HepG2 (cell line): ENCODE measurements at regions not wholly inside any gene's neighbourhood (a gene's known extent, or its start where the extent isn't known, plus 50 kb on each side); places are given as distances from the start of the nearest gene placed in this dataset.

Experiments used
- ATAC-seq: fragments of 200-7000 bp; cut with Tn5 transposase; 3 replicates; pipeline ENCODE4 v1.9.1; 2020; ENCODE audit warnings: mild to moderate bottlenecking, moderate library complexity
- BruUV-seq: library from RNA; stranded (reverse); fragments of 400-500 nt; replicated peaks from 2 replicates; lab custom pipeline; 2021; lab: Mats Ljungman, UMichigan
- CTCF ChIA-PET: fragments of 300-600 bp; formaldehyde crosslinking; extraction: SDS; loops from one replicate; lab custom pipeline; 2021; ENCODE audit warnings: low total read pairs, inconsistent platforms, low intra/inter-chr PET ratio; lab: Yijun Ruan, JAX
- POLR2A ChIA-PET: fragments of 350-600 bp; sonication (Branson Sonifier 250); formaldehyde crosslinking; loops from one replicate; lab custom pipeline; 2020; ENCODE audit warnings: antibody characterized with exemption, inconsistent platforms; lab: Yijun Ruan, JAX
- DNase-seq: peaks from one replicate; pipeline ENCODE4 v3.0.0-alpha.2; 2015; ENCODE audit warnings: low spot score
- FAIRE-seq: peaks from 3 replicates; lab custom pipeline; 2011; peaks lifted over from hg19 to GRCh38; lab: Jason Lieb, UNC
- H2AFZ ChIP-seq: one replicate; pipeline ENCODE4 v1.6.1; 2011; ENCODE audit warnings: low read length, inconsistent platforms
- H3K27ac ChIP-seq: fragments of 300-600 bp; 3 replicates; pipeline ENCODE4 v1.8.0; 2011; ENCODE audit warnings: mixed run types, mild to moderate bottlenecking, mixed read lengths, low read length, inconsistent platforms; ENCODE audit not compliant: insufficient read depth; ENCODE audit errors: extremely low read length
- H3K27me3 ChIP-seq, 2 experiments: fragments of 200-600 bp in 1 of 2; 2 replicates in 1 of 2; 3 replicates in 1 of 2; pipeline versions ENCODE4 v1.6.0 to v1.8.0; 2011; ENCODE audit warnings: low read length in 2 of 2, mild to moderate bottlenecking in 2 of 2, moderate library complexity in 2 of 2, inconsistent platforms in 1 of 2; ENCODE audit not compliant: insufficient read depth in 2 of 2, control insufficient read depth in 1 of 2
- H3K36me3 ChIP-seq, 2 experiments: fragments of 200-600 bp in 1 of 2; replicated peaks in 1 of 2; 2 replicates in 1 of 2; 3 replicates in 1 of 2; pipeline versions ENCODE4 v1.5.1 to v1.8.0; 2011; ENCODE audit warnings: low read length in 2 of 2, inconsistent platforms in 1 of 2; ENCODE audit not compliant: insufficient read depth in 2 of 2, control insufficient read depth in 1 of 2
- H3K4me1 ChIP-seq: 2 replicates; pipeline ENCODE4 v1.5.1; 2012; ENCODE audit warnings: low read length, inconsistent platforms; ENCODE audit not compliant: insufficient read depth
- H3K4me2 ChIP-seq: 2 replicates; pipeline ENCODE4 v1.6.0; 2011; ENCODE audit warnings: low read depth, low read length, inconsistent platforms
- H3K4me3 ChIP-seq, 3 experiments: fragments of 200-600 bp in 1 of 3; sonication (generic), shearing (Covaris generic) in 1 of 3; replicated peaks in 1 of 3; 2 replicates each; pipeline ENCODE4 v1.5.1; 2011 to 2016; ENCODE audit warnings: low read length in 3 of 3, inconsistent platforms in 2 of 3, low read depth in 2 of 3, mild to moderate bottlenecking in 2 of 3, control low read depth in 1 of 3, mixed read lengths in 1 of 3; ENCODE audit not compliant: insufficient read depth in 1 of 3
- H3K79me2 ChIP-seq: one replicate; pipeline ENCODE4 v1.6.1; 2011; ENCODE audit warnings: low read length, inconsistent platforms; ENCODE audit not compliant: insufficient read depth
- H3K9ac ChIP-seq: 2 replicates; pipeline ENCODE4 v1.6.0; 2011; ENCODE audit warnings: mild to moderate bottlenecking, low read depth, low read length, inconsistent platforms; ENCODE audit not compliant: insufficient read depth
- H3K9me3 ChIP-seq: 2 replicates; pipeline ENCODE4 v1.5.1; 2012; ENCODE audit warnings: mild to moderate bottlenecking, low read length
- H4K20me1 ChIP-seq: 2 replicates; pipeline ENCODE4 v1.6.0; 2011; ENCODE audit warnings: inconsistent platforms, mild to moderate bottlenecking, low read length, moderate library complexity; ENCODE audit not compliant: insufficient read depth
- AGO1 ChIP-seq: fragments of 200-400 bp; formaldehyde crosslinking; IDR thresholded peaks from 2 replicates; pipeline ENCODE4 v1.6.1; 2017; ENCODE audit warnings: mild to moderate bottlenecking, low read depth, low read length, moderate library complexity; ENCODE audit not compliant: poor library complexity, severe bottlenecking
- MYC ChIP-seq: sonication (generic); formaldehyde crosslinking; IDR thresholded peaks from 2 replicates; pipeline ENCODE4 v1.9.0; 2021; ENCODE audit warnings: missing genetic modification reagents, borderline replicate concordance
- PITX1 ChIP-seq: sonication (generic); formaldehyde crosslinking; IDR thresholded peaks from 2 replicates; pipeline ENCODE4 v1.5.1; 2020; ENCODE audit warnings: mild to moderate bottlenecking, missing genetic modification reagents
- TAF1 ChIP-seq: sonication (generic); formaldehyde crosslinking; IDR thresholded peaks from 2 replicates; pipeline ENCODE4 v1.4.0; 2020; ENCODE audit warnings: missing genetic modification reagents
- ZBTB3 ChIP-seq: sonication (generic); formaldehyde crosslinking; IDR thresholded peaks from 2 replicates; pipeline ENCODE4 v1.4.0; 2020; ENCODE audit warnings: low read depth, mild to moderate bottlenecking, moderate library complexity, missing genetic modification reagents, borderline replicate concordance
- ZFP1 ChIP-seq: IDR thresholded peaks from 2 replicates; pipeline ENCODE4 v1.6.1; 2016
- ZNF337 ChIP-seq: sonication (generic); formaldehyde crosslinking; IDR thresholded peaks from 2 replicates; pipeline ENCODE4 v1.5.1; 2020; ENCODE audit warnings: missing genetic modification reagents, low read depth, mild to moderate bottlenecking, borderline replicate concordance
- ZNF547 ChIP-seq: sonication (generic); formaldehyde crosslinking; IDR thresholded peaks from 2 replicates; pipeline ENCODE4 v1.5.1; 2020; ENCODE audit warnings: mild to moderate bottlenecking, missing genetic modification reagents
- ZNF549 ChIP-seq: sonication (generic); formaldehyde crosslinking; IDR thresholded peaks from 2 replicates; pipeline ENCODE4 v1.5.0; 2020; ENCODE audit warnings: missing genetic modification reagents
- ZNF556 ChIP-seq: sonication (generic); formaldehyde crosslinking; IDR thresholded peaks from 2 replicates; pipeline ENCODE4 v1.4.0; 2020; ENCODE audit warnings: mild to moderate bottlenecking, missing genetic modification reagents, borderline replicate concordance
- ZNF562 ChIP-seq: sonication (generic); formaldehyde crosslinking; IDR thresholded peaks from 2 replicates; pipeline ENCODE4 v1.8.0; 2022; ENCODE audit warnings: missing genetic modification reagents, borderline replicate concordance
- ZNF598 ChIP-seq: sonication (generic); formaldehyde crosslinking; IDR thresholded peaks from 2 replicates; pipeline ENCODE4 v1.5.1; 2020; ENCODE audit warnings: mild to moderate bottlenecking, missing genetic modification reagents, borderline replicate concordance
- ZNF747 ChIP-seq: sonication (generic); formaldehyde crosslinking; IDR thresholded peaks from 2 replicates; pipeline ENCODE4 v1.8.1; 2023; ENCODE audit warnings: missing genetic modification reagents, mild to moderate bottlenecking, borderline replicate concordance
- WGBS: methylation state at CpG from one replicate; pipeline ENCODE4 v1.1.6; 2017; ENCODE audit warnings: low lambda C conversion rate; 5-methylcytosine and 5-hydroxymethylcytosine counted together
- in situ Hi-C: cut with HindIII; loops from 2 replicates; pipeline ENCODE4 v1.10.0; 2017; ENCODE audit warnings: low pct_unique_long_range_greater_than_20kb; ENCODE audit not compliant: extremely low pct_ligation_motif_present
- intact Hi-C: fragments of 100-400 bp; cut with micrococcal nuclease; formaldehyde crosslinking; loops from one replicate; pipeline ENCODE4 v1.10.0; 2022; ENCODE audit not compliant: unreplicated experiment
- TF ChIP-seq, protein P1 (sequence below): IDR thresholded peaks from 2 replicates; pipeline ENCODE4 v1.6.1; 2016; ENCODE audit warnings: low read depth, control low read depth
- TF ChIP-seq, protein P2 (sequence below): sonication (generic); formaldehyde crosslinking; IDR thresholded peaks from 2 replicates; pipeline ENCODE4 v1.5.1; 2020; ENCODE audit warnings: mild to moderate bottlenecking, missing genetic modification reagents, borderline replicate concordance
- TF ChIP-seq, protein P3 (sequence below): sonication (generic); formaldehyde crosslinking; IDR thresholded peaks from 2 replicates; pipeline ENCODE4 v1.9.0; 2021; ENCODE audit warnings: missing genetic modification reagents, borderline replicate concordance

DNA sequence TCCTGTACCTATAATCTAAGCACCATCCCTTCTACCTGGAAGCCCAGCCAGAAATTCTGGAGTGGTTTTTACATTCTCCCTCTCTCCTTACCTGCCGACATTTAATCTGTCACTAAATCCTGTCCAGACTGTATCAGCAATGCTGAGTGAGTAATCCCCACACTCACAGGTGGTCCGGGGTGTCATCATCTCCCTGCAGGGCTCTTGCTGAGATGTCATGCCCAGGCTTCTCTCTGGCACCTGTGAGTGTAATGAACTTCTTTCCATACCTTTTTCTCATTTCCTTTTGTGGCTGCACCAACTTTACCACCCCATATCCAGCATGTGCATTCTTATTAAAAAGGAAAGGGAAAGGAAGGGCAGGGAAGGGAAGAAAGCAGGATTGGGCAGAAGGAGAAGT, 355.2 kb downstream of the CCSER2 start:
- ChIA-PET CTCF (no interaction called here), POLR2A (no interaction called here)
- intact Hi-C loops: no loop called here
- Histone ChIP-seq H3K4me1 (no peaks in the 10 kb centered on the region), H3K4me3 (no peak overlapping the region), H3K27ac (no peak overlapping the region), H4K20me1 (no peaks in the 10 kb centered on the region), H3K9ac (no peak overlapping the region), H3K36me3 (no peaks in the 10 kb centered on the region), H2AFZ (no peak overlapping the region), H3K79me2 (no peaks in the 10 kb centered on the region), H3K27me3 (no peaks in the 10 kb centered on the region; a peak in 1 of 5 replicates), H3K9me3 (no peaks in the 10 kb centered on the region), H3K4me2 (no peak overlapping the region)
- WGBS: 0% methylated on average over 2 of the region's 2 CpGs
- ATAC-seq (no peak), DNase-seq (no peak), FAIRE-seq (no peak)
- in situ Hi-C loops: no loop called here
- BruUV-seq: no TSS peak
- TF ChIP-seq ZFP1 (CRISPR knock-in tag): no peak
- no peak for TF ChIP-seq ZNF598 (CRISPR knock-in tag)
- TF ChIP-seq TAF1 (CRISPR knock-in tag): no peak
- TF ChIP-seq, protein P1, sequence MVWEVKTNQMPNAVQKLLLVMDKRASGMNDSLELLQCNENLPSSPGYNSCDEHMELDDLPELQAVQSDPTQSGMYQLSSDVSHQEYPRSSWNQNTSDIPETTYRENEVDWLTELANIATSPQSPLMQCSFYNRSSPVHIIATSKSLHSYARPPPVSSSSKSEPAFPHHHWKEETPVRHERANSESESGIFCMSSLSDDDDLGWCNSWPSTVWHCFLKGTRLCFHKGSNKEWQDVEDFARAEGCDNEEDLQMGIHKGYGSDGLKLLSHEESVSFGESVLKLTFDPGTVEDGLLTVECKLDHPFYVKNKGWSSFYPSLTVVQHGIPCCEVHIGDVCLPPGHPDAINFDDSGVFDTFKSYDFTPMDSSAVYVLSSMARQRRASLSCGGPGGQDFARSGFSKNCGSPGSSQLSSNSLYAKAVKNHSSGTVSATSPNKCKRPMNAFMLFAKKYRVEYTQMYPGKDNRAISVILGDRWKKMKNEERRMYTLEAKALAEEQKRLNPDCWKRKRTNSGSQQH (CRISPR knock-in tag): no peak
- TF ChIP-seq AGO1: no peak
- TF ChIP-seq ZBTB3 (CRISPR knock-in tag): no peak
- TF ChIP-seq ZNF547 (CRISPR knock-in tag): no peak
- TF ChIP-seq ZNF549 (CRISPR knock-in tag): no peak
- TF ChIP-seq, protein P2, sequence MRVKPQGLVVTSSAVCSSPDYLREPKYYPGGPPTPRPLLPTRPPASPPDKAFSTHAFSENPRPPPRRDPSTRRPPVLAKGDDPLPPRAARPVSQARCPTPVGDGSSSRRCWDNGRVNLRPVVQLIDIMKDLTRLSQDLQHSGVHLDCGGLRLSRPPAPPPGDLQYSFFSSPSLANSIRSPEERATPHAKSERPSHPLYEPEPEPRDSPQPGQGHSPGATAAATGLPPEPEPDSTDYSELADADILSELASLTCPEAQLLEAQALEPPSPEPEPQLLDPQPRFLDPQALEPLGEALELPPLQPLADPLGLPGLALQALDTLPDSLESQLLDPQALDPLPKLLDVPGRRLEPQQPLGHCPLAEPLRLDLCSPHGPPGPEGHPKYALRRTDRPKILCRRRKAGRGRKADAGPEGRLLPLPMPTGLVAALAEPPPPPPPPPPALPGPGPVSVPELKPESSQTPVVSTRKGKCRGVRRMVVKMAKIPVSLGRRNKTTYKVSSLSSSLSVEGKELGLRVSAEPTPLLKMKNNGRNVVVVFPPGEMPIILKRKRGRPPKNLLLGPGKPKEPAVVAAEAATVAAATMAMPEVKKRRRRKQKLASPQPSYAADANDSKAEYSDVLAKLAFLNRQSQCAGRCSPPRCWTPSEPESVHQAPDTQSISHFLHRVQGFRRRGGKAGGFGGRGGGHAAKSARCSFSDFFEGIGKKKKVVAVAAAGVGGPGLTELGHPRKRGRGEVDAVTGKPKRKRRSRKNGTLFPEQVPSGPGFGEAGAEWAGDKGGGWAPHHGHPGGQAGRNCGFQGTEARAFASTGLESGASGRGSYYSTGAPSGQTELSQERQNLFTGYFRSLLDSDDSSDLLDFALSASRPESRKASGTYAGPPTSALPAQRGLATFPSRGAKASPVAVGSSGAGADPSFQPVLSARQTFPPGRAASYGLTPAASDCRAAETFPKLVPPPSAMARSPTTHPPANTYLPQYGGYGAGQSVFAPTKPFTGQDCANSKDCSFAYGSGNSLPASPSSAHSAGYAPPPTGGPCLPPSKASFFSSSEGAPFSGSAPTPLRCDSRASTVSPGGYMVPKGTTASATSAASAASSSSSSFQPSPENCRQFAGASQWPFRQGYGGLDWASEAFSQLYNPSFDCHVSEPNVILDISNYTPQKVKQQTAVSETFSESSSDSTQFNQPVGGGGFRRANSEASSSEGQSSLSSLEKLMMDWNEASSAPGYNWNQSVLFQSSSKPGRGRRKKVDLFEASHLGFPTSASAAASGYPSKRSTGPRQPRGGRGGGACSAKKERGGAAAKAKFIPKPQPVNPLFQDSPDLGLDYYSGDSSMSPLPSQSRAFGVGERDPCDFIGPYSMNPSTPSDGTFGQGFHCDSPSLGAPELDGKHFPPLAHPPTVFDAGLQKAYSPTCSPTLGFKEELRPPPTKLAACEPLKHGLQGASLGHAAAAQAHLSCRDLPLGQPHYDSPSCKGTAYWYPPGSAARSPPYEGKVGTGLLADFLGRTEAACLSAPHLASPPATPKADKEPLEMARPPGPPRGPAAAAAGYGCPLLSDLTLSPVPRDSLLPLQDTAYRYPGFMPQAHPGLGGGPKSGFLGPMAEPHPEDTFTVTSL (CRISPR knock-in tag): no peak
- TF ChIP-seq ZNF337 (CRISPR knock-in tag): no peak
- TF ChIP-seq, protein P3, sequence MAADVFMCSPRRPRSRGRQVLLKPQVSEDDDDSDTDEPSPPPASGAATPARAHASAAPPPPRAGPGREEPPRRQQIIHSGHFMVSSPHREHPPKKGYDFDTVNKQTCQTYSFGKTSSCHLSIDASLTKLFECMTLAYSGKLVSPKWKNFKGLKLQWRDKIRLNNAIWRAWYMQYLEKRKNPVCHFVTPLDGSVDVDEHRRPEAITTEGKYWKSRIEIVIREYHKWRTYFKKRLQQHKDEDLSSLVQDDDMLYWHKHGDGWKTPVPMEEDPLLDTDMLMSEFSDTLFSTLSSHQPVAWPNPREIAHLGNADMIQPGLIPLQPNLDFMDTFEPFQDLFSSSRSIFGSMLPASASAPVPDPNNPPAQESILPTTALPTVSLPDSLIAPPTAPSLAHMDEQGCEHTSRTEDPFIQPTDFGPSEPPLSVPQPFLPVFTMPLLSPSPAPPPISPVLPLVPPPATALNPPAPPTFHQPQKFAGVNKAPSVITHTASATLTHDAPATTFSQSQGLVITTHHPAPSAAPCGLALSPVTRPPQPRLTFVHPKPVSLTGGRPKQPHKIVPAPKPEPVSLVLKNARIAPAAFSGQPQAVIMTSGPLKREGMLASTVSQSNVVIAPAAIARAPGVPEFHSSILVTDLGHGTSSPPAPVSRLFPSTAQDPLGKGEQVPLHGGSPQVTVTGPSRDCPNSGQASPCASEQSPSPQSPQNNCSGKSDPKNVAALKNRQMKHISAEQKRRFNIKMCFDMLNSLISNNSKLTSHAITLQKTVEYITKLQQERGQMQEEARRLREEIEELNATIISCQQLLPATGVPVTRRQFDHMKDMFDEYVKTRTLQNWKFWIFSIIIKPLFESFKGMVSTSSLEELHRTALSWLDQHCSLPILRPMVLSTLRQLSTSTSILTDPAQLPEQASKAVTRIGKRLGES (CRISPR knock-in tag): no peak
- TF ChIP-seq MYC: no peak
- no peak for TF ChIP-seq ZNF747
- no peak for TF ChIP-seq ZNF562 (CRISPR knock-in tag)
- no peak for TF ChIP-seq ZNF556 (CRISPR knock-in tag)
- TF ChIP-seq PITX1 (CRISPR knock-in tag): no peak
